Fibroblast of peridontal ligament (primary cell): ENCODE measurements at regions not wholly inside any gene's neighbourhood (a gene's known extent, or its start where the extent isn't known, plus 50 kb on each side); places are given as distances from the start of the nearest gene placed in this dataset.
"Not testable (repeated sequence)": the region's sequence is repeated elsewhere in the genome, so short reads cannot be mapped to it uniquely, and the experiment has no call there.

Experiments
- DNase-seq: peaks from one replicate; pipeline ENCODE4 v3.0.0-alpha.2; 2010; ENCODE audit errors: extremely low read depth

GRCh38 chr5:96203761-96204160 lies 229.3 kb downstream of the PCSK1 start:
- DNase-seq, result peak; percentile 71

GRCh38 chr5:96201503-96201902 lies 231.5 kb downstream of the PCSK1 start:
- DNase-seq, result no peak

DNA sequence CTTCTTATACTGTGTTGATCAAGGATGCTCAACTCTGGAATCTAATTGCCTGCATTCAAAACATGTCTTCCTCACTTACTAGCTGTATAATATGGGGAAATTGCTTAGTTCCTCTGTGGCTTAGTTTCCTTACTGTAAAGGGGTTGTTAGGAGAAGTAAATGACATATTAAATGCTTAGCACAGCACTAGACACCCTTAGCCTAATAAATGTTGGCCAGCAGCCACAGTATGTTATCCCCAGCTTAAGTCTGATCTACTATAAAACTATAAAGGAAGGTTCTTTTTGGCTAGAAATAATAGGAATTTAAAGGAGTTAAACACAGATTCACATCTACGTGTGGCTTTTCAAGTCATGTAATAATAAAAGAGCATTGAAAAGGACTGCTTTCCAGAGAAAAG lies 232.4 kb downstream of the PCSK1 start:
- DNase-seq, result no peak

DNA sequence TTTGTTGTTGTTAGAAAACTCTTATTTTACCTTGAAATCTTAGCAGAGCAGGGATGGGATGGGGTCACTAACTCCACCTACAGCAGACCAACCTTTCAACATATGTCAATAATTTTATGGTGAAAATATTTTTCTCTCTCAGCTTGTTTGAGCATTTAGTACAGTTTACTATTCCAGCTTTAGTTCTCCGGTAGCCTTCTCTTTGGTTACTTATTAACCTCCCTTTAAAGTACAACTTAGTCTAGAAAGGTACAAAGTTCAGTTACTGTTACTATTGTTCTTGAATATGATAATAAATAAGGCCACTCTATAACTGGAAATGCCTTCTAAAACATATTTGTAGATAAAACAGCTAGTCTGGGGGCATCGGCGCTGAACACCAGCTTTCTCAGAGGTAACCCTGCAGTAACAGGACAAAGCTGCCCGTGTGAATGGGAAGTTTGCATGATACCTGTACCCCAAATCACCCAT lies 233.3 kb downstream of the PCSK1 start:
- no peak for DNase-seq

DNA sequence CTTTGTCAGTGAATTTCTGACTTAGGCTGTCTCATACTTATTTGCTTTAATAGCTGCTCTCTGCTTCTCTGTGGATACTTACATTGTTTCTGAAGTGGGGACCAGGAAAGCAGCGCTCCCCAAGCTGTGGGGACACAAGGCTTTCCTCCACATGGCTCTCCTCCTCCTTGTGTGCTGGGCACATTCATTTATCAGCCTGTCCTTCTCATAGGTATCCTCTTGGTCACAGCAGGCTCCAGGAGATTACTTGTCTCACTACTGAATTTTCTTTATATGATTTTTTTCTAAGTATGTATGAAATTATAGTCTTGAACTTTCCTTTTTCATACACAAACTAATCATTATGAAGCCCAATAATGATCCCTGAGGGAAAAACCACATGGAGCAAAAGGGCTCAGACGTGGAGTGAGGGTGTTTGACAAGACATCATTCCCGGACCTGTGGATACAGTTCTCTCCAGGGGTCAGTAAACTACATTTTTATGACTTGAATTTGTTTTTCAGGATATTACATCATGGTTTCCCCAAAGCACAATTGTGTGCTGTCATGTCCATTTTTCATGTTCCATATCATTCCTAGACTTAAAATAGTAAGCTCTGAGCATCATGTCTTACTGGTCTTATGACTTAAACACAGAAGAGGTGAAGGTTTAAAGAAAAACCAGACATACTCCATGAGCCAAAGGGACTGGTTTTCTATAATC lies 234.5 kb downstream of the PCSK1 start:
- DNase-seq, result peak; percentile 54

DNA sequence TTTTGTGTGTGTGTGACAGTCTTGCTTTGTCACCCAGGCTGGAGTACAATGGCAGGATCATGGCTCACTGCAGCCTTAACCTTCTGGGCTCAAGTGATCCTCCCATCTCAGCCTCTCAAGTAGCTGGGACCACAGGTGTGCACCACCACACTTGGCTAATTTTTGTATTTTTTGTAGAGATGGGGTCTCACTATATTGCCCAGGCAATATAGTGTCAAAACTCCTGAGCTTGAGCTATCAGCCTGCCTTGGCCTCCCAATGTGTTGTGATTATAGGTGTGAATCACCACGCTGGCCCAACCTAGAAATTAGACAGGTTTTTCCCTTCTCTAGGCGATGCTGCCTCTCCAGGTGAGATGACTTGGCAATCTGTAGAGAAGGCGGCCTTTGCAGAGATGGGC lies 235.3 kb downstream of the PCSK1 start:
- not testable (repeated sequence) for DNase-seq

DNA sequence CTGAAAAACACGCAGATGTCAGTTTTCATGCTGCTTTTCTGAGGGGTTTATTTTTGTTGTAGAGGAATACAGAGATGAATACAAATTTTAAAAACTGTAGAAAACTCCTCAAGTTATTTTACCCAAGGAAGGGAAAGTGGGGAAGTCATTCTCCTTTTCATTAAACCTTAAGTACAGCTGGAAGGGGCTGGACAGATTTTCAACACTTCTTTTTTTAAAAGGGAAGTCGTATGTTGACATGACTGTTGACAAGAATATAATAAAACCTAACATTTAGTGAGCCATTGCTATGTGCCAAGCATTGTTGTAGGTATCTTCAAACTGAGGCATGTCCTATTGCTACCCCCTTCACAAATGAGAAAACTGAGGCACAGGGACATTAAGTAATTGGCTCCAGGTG lies 235.7 kb upstream of the ELL2 start:
- no peak for DNase-seq

DNA sequence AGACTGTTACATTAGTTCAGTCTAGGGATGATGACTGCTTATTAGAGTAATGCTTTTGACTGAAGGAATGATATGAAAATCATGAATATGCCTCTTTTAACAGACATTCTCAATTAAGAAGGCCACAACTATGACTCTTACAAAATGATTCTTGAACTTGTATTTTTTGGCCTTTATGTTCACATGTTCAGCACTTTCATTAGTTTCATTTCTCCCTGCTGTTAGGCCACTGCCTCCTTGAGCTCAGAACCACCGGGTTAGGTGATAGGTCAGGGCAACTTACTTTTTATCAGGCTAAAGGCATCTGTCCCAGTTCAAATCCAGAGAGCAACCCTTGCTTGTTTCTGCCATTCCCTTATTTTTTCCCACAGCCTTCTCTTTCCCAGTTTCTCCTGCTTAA lies 235.2 kb upstream of the ELL2 start:
- DNase-seq, result peak; percentile 64

GRCh38 chr5:96196407-96196806 lies 234.8 kb upstream of the ELL2 start:
- no peak for DNase-seq

DNA sequence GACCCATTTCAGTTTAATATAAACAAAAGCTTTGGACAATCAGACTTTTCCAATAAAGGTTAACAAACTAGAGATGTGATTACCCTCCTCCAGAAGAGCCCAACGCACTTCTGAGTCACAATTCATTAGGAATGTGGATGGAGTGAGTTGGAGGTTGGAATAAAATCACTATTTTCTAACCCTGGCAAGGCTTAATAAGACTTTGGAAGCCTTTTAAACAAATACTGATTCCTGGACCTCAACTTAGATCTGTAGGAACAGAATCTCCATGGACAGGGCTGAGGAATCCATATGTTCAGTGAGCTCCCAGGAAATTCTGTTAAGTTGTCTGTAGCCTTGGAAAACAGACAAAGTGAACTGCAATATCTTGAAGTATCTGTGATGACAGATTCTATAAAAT lies 233.5 kb upstream of the ELL2 start:
- DNase-seq, result peak; percentile 52

DNA sequence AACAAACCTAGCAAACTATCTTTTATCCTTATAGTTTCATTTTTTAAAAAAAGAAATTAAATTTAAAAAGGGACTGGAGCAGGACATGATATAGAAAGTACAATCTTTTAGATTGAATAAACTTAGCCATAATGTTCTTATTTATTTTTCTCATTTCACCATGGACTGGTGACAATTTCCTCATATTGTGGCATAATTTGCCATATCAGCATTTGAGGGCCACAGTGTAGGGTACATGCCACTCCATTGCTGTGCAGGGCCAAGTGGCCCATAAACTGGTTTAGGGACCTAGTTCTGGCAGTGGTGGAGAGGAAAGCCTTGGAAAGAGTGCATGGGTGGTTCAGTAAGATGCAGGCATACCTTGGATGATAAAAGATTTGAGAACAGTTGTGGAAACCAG lies 232.9 kb upstream of the ELL2 start:
- DNase-seq, result no peak

- DNase-seq, result no peak
Measured at GRCh38 chr5:96193946-96194345, 232.3 kb upstream of the ELL2 start.

DNA sequence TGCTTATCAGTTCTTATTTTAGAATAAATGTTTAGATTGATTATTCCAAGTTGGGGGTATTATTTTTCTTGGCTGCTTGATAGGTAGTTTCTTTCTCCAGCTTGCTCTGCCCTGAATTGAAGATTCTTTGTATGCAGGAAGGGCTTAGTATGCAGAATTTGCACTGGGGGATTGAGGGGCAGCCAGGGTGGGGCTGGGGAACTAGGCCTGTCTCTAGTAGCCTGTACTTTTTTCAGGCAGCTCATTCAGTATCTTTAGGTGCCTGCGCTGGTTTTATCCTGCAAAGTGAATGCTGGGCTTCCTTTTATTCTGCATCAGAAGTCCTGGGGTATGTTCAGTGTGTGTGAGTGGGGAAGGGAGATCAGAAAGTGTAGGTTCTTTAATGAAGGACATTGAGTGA lies 228.3 kb upstream of the ELL2 start:
- DNase-seq, result no peak

DNA sequence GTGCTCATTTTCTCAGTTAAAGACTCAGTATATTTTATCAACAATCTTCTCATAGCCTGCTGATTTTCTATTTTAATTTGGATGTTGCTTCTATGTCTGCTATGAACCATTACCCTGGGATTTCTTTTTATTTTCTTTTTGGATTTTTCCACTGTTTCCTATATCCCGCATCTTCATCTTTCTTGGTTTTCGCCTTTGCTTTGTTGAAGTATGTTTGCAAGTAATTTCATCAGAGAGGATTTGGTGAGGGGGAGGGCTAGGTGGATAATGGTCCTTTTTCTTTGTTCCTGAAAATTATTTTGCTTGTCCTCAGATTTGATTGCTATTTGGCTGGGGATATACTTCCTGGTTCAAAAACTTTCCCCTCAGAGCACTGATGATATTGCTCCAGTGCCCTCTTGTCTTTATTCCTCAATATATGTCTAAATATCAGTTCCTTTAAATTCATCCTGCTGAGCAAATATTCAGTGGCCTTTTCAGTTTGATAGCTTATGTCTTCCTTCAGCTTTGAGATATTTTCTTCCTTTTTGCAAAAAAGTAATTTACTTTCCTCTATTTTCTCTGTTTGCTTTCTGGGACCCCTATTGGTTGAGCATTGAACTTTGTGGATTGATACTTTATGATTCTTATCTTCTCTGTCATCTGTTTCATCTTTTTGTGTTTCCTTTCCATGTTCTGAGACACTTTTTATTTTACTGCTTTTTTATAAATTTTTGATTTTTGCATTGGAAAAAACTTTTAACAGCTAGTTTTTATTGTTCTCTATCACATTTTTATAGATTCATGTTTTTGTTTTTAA lies 227.6 kb upstream of the ELL2 start:
- no peak for DNase-seq

DNA sequence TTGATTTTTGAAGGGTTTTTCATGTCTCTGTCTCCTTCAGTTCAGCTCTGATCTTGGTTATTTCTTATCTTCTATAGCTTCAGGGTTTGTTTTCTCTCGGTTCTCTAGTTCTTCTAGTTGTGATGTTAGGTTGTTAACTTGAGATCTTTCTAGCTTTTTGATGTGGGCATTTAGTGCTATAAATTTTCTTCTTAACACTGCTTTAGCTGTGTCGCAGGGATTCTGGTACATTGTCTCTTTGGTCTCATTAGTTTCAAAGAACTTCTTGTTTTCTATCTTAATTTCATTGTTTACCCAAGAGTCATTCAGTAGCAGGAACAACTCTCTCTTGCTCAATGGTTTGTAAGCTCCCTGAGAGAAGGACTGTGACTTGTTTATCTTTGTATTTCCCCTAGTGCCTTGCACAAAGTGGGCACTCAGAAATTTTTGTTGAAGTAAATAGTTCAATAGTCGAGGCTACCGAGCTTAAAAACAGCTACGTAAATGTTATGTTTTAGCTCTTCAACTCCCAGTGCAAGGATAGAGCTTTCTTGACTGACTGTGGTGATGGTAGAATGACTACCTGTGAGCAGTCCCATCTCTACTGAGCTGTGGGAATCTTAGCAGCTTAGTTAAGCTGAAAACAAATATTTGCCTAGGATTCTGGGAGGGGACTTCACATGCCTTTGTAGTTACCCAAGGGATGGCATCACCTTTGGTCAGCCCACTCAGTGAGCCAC lies 225.8 kb upstream of the ELL2 start:
- DNase-seq, result no peak

DNA sequence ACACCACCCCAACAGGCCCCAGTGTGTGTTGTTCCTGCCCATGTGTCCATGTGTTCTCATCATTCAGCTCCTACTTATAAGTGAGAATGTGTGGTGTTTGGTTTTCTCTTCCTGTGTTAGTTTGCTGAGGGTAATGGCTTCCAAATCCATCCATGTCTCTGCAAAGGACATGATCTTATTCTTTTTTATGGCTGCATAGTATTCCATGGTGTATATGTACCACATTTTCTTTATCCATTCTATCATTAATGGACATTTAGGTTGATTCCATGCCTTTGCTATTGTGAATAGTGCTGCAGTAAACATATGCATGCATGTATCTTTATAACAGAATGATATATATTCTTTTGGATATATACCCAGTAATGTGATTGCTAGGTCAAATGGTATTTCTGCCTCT lies 222.9 kb upstream of the ELL2 start:
- not testable (repeated sequence) for DNase-seq

DNA sequence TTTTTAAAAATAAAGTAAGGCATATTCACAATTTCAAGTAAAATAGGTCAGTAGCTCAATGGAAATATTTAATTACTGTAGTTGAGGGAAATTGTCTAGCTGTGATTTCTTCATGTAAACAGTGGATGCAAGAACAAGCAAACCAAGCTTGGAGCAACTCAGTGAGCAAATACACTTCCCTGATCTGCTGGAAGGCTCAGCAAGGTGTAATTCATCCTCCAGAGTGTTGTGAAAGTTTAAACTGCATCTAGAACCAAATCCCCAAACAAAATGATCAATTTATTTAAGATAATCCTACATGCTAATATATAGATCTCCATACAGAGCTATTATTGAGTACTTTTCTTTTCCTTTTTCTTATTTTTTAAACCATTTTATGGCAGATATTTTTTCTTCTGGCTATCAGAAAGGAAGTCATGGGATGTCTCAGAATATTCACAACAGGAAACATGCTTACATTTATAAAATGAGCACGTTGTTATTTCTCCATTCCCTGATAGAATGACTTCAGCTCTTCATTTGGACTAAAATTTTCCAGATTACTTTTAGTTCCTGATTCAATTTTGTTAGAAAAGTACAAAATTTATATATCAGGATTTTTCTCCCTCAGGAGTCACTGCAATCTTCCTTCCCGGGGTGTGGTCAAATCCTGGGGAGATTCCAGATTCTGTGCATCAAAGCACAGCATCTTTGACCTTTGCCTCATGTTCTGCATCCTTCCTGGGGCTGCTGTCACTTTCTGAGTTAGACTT lies 219.2 kb upstream of the ELL2 start:
- no peak for DNase-seq

- peak; percentile 91 for DNase-seq
Measured at GRCh38 chr5:96177303-96177869, 215.7 kb upstream of the ELL2 start.

DNA sequence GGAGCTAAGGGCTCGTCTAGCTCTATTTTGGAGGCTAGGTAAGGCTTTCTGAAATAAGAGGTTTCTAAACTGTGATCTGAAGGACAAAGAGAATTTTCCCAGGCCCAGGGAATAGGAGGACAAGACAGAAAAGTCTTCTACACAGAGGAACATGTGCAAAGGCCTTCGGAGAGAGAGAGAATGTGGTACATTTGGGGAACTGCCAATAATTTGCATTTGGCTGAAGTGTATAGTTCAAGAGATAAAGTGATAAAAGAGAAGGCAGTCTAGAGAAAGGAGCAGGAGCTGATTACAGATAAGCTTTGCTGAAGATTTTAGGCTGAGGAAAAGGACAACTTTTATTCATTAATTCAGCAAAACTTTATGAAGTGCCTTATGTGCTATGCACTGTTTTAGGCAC lies 214.4 kb upstream of the ELL2 start:
- no peak for DNase-seq

DNA sequence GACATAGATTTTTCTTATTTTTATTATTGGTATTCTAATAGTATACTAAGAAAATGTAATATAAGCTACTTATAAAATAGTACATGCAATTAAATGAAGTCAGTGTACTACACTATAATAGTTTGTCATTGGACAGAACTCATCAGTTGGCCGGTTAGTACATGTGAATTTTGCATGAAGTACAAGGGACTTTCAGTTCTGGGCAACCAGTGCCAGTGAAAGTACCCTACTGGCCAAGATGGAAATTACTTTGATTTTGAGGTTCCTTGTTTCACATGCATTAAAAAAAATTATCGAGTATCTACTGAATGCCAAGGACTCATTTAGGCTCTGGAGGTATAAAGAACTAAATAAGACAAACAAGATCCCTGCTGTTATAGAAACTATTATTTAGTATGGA lies 213.4 kb upstream of the ELL2 start:
- DNase-seq, result no peak

GRCh38 chr5:96173366-96173765 lies 211.7 kb upstream of the ELL2 start:
- peak; percentile 47 for DNase-seq

- peak; percentile 77 for DNase-seq
Measured at GRCh38 chr5:96172436-96172835, 210.8 kb upstream of the ELL2 start.
